ENCODE measurements at regions not wholly inside any gene's neighbourhood (a gene's known extent, or its start where the extent isn't known, plus 50 kb on each side); places are given as distances from the start of the nearest gene placed in this dataset.
"Not testable (repeated sequence)": the region's sequence is repeated elsewhere in the genome, so short reads cannot be mapped to it uniquely, and the experiment has no call there.

GRCh38 chr13:64477146-64477545 is 2753.0 kb downstream of the PCDH9 start:
- no peak for DNase-seq

- not testable (repeated sequence) for DNase-seq
Measured at GRCh38 chr13:64476041-64476568, 2754.0 kb downstream of the PCDH9 start.

- DNase-seq = no peak
Measured at GRCh38 chr13:64471916-64472315, 2758.2 kb downstream of the PCDH9 start.

- no peak for DNase-seq
Measured at GRCh38 chr13:64470751-64471150, 2759.4 kb downstream of the PCDH9 start.

GRCh38 chr13:64459778-64460177 is 2770.4 kb downstream of the PCDH9 start:
- no peak for DNase-seq

GRCh38 chr13:64457976-64458375 is 2772.2 kb downstream of the PCDH9 start:
- DNase-seq = no peak

- no peak for DNase-seq
Measured at GRCh38 chr13:64455124-64455523, 2775.0 kb downstream of the PCDH9 start.

GRCh38 chr13:64453831-64454230 is 2776.3 kb downstream of the PCDH9 start:
- no peak for DNase-seq

- no peak for DNase-seq
Measured at GRCh38 chr13:64446372-64446771, 2783.8 kb downstream of the PCDH9 start.

GRCh38 chr13:64441740-64442139 is 2788.4 kb downstream of the PCDH9 start:
- no peak for DNase-seq

GRCh38 chr13:64438084-64438483 is 2792.1 kb downstream of the PCDH9 start:
- DNase-seq = no peak

GRCh38 chr13:64429691-64430090 is 2800.4 kb downstream of the PCDH9 start:
- DNase-seq = no peak

GRCh38 chr13:64428196-64428595 is 2801.9 kb downstream of the PCDH9 start:
- no peak for DNase-seq

GRCh38 chr13:64423467-64423866 is 2806.7 kb downstream of the PCDH9 start:
- DNase-seq = no peak

- no peak for DNase-seq
Measured at GRCh38 chr13:64420181-64420580, 2810.0 kb downstream of the PCDH9 start.

- no peak for DNase-seq
Measured at GRCh38 chr13:64417581-64417980, 2812.6 kb downstream of the PCDH9 start.

GRCh38 chr13:64414381-64414780 is 2815.8 kb downstream of the PCDH9 start:
- no peak for DNase-seq

- no peak for DNase-seq
Measured at GRCh38 chr13:64413529-64413928, 2816.6 kb downstream of the PCDH9 start.

- no peak for DNase-seq
Measured at GRCh38 chr13:64410276-64411053, 2819.7 kb downstream of the PCDH9 start.

GRCh38 chr13:64397701-64398100 is 2832.4 kb downstream of the PCDH9 start:
- DNase-seq = no peak

GRCh38 chr13:64377606-64378005 is 2852.5 kb downstream of the PCDH9 start:
- no peak for DNase-seq

GRCh38 chr13:64371461-64371860 is 2858.7 kb downstream of the PCDH9 start:
- DNase-seq = no peak

- DNase-seq = no peak
Measured at GRCh38 chr13:64371045-64371444, 2859.1 kb downstream of the PCDH9 start.

GRCh38 chr13:64369121-64369520 is 2861.0 kb downstream of the PCDH9 start:
- no peak for DNase-seq

- DNase-seq = no peak
Measured at GRCh38 chr13:64362564-64362963, 2867.6 kb downstream of the PCDH9 start.
